SJSA1 (cell line): ENCODE measurements at regions not wholly inside any gene's neighbourhood (a gene's known extent, or its start where the extent isn't known, plus 50 kb on each side); places are given as distances from the start of the nearest gene placed in this dataset.
"Not testable (repeated sequence)": the region's sequence is repeated elsewhere in the genome, so short reads cannot be mapped to it uniquely, and the experiment has no call there.

Experiments
- DNase-seq, 2 experiments: peaks; one replicate each; pipeline ENCODE4 v3.0.0-alpha.2; 2015 to 2020; ENCODE audit warnings: low spot score in 2 of 2, low read depth in 1 of 2
- H3K27ac ChIP-seq: fragments of 250-450 bp; sonication (Bioruptor Pico); 2 replicates; pipeline ENCODE4 v1.5.1; 2020; ENCODE audit warnings: mild to moderate bottlenecking, moderate library complexity
- H3K27me3 ChIP-seq: fragments of 250-450 bp; sonication (Bioruptor Pico); replicated peaks from 2 replicates; pipeline ENCODE4 v1.5.1; 2020; ENCODE audit warnings: mild to moderate bottlenecking, moderate library complexity
- H3K36me3 ChIP-seq: fragments of 250-450 bp; sonication (Bioruptor Pico); 2 replicates; pipeline ENCODE4 v1.5.1; 2020; ENCODE audit warnings: mild to moderate bottlenecking
- H3K4me1 ChIP-seq: fragments of 250-450 bp; sonication (Bioruptor Pico); replicated peaks from 2 replicates; pipeline ENCODE4 v1.6.1; 2021; ENCODE audit warnings: mild to moderate bottlenecking
- H3K4me3 ChIP-seq: fragments of 250-450 bp; sonication (Bioruptor Pico); 2 replicates; pipeline ENCODE4 v1.5.1; 2020; ENCODE audit warnings: mild to moderate bottlenecking
- H3K9me3 ChIP-seq: fragments of 250-450 bp; sonication (Bioruptor Pico); replicated peaks from 2 replicates; pipeline ENCODE4 v1.5.1; 2020; ENCODE audit warnings: mild to moderate bottlenecking

GRCh38 chr17:70423562-70423961, 254.2 kb downstream of the KCNJ2 start:
- no peaks in the 10 kb centered on the region for H3K36me3 ChIP-seq
- no peaks in the 10 kb centered on the region for H3K27me3 ChIP-seq
- H3K27ac ChIP-seq = no peak overlapping the region
- no peaks in the 10 kb centered on the region for H3K4me1 ChIP-seq
- H3K4me3 ChIP-seq = no peak overlapping the region
- no peaks in the 10 kb centered on the region for H3K9me3 ChIP-seq
- DNase-seq = no peak

- Histone ChIP-seq H3K27ac (no peak overlapping the region), H3K4me1 (no peaks in the 10 kb centered on the region), H3K4me3 (no peak overlapping the region), H3K27me3 (no peaks in the 10 kb centered on the region), H3K9me3 (no peaks in the 10 kb centered on the region), H3K36me3 (no peaks in the 10 kb centered on the region)
- no peak for DNase-seq
Observed at GRCh38 chr17:70426752-70427151, 257.4 kb downstream of the KCNJ2 start.

- Histone ChIP-seq H3K27ac (no peak overlapping the region), H3K4me1 (no peaks in the 10 kb centered on the region), H3K27me3 (no peaks in the 10 kb centered on the region), H3K36me3 (no peaks in the 10 kb centered on the region), H3K4me3 (no peak overlapping the region), H3K9me3 (no peaks in the 10 kb centered on the region; the same call in 1 of the 2 replicates)
- no peak for DNase-seq
Observed at GRCh38 chr17:70434536-70435490, 265.5 kb downstream of the KCNJ2 start.

GRCh38 chr17:70437656-70438055, 268.3 kb downstream of the KCNJ2 start:
- Histone ChIP-seq H3K4me3 (no peak overlapping the region), H3K27ac (no peak overlapping the region), H3K9me3 (no peaks in the 10 kb centered on the region; the same call in 1 of the 2 replicates), H3K36me3 (no peaks in the 10 kb centered on the region), H3K4me1 (no peaks in the 10 kb centered on the region), H3K27me3 (no peaks in the 10 kb centered on the region)
- DNase-seq = no peak

GRCh38 chr17:70446446-70446845, 277.1 kb downstream of the KCNJ2 start:
- Histone ChIP-seq H3K36me3 (no peaks in the 10 kb centered on the region), H3K27me3 (no peaks in the 10 kb centered on the region), H3K4me3 (no peak overlapping the region), H3K27ac (no peak overlapping the region), H3K4me1 (no peaks in the 10 kb centered on the region), H3K9me3 (no peaks in the 10 kb centered on the region)
- DNase-seq = no peak

- Histone ChIP-seq H3K27ac (no peak overlapping the region), H3K4me3 (no peak overlapping the region), H3K4me1 (no peaks in the 10 kb centered on the region), H3K27me3 (no peaks in the 10 kb centered on the region), H3K36me3 (no peaks in the 10 kb centered on the region), H3K9me3 (no peaks in the 10 kb centered on the region)
- no peak for DNase-seq
Observed at GRCh38 chr17:70447588-70447987, 278.3 kb downstream of the KCNJ2 start.

GRCh38 chr17:70453075-70453474, 283.7 kb downstream of the KCNJ2 start:
- H3K4me1 ChIP-seq, H3K36me3 ChIP-seq, H3K9me3 ChIP-seq, H3K4me3 ChIP-seq, DNase-seq, H3K27ac ChIP-seq, H3K27me3 ChIP-seq: not testable (repeated sequence)

GRCh38 chr17:70454377-70454776, 285.0 kb downstream of the KCNJ2 start:
- H3K27ac ChIP-seq = no peak overlapping the region
- H3K27me3 ChIP-seq = no peaks in the 10 kb centered on the region
- no peaks in the 10 kb centered on the region for H3K4me1 ChIP-seq
- no peaks in the 10 kb centered on the region for H3K36me3 ChIP-seq
- no peak overlapping the region for H3K4me3 ChIP-seq
- no peak for DNase-seq
- H3K9me3 ChIP-seq = no peaks in the 10 kb centered on the region; the same call in 1 of the 2 replicates

- no peak for DNase-seq
- Histone ChIP-seq H3K4me3 (no peak overlapping the region), H3K36me3 (no peaks in the 10 kb centered on the region)
Observed at GRCh38 chr17:70454908-70455307, 285.6 kb downstream of the KCNJ2 start.

GRCh38 chr17:70464995-70465394, 295.7 kb downstream of the KCNJ2 start:
- H3K4me1 ChIP-seq = no peaks in the 10 kb centered on the region
- no peaks in the 10 kb centered on the region for H3K27me3 ChIP-seq
- 0 out of 2 replicates have a peak, but pooled peaks cover 2% of the 10 kb centered on the region for H3K9me3 ChIP-seq
- H3K4me3 ChIP-seq = no peak overlapping the region
- no peak for DNase-seq
- no peaks in the 10 kb centered on the region for H3K36me3 ChIP-seq
- no peak overlapping the region for H3K27ac ChIP-seq

More at GRCh38 chr17:70454908-70455307, 285.6 kb downstream of the KCNJ2 start:
- H3K9me3 ChIP-seq = no peaks in the 10 kb centered on the region; the same call in 1 of the 2 replicates
- no peak overlapping the region for H3K27ac ChIP-seq
- no peaks in the 10 kb centered on the region for H3K4me1 ChIP-seq
- H3K27me3 ChIP-seq = no peaks in the 10 kb centered on the region

- Histone ChIP-seq H3K36me3 (no peaks in the 10 kb centered on the region), H3K4me3 (no peak overlapping the region), H3K27ac (no peak overlapping the region), H3K4me1 (no peaks in the 10 kb centered on the region), H3K27me3 (no peaks in the 10 kb centered on the region), H3K9me3 (0 out of 2 replicates have a peak, but pooled peaks cover 2% of the 10 kb centered on the region)
- DNase-seq = no peak
Observed at GRCh38 chr17:70468661-70469060, 299.3 kb downstream of the KCNJ2 start.

GRCh38 chr17:70473049-70473448, 303.7 kb downstream of the KCNJ2 start:
- Histone ChIP-seq H3K4me3 (no peak overlapping the region), H3K36me3 (no peaks in the 10 kb centered on the region), H3K27ac (no peak overlapping the region), H3K9me3 (no peaks in the 10 kb centered on the region), H3K27me3 (no peaks in the 10 kb centered on the region), H3K4me1 (no peaks in the 10 kb centered on the region)
- no peak for DNase-seq

GRCh38 chr17:70476368-70476767, 307.0 kb downstream of the KCNJ2 start:
- DNase-seq = no peak
- H3K36me3 ChIP-seq = no peaks in the 10 kb centered on the region
- no peaks in the 10 kb centered on the region for H3K4me1 ChIP-seq
- H3K4me3 ChIP-seq = no peak overlapping the region
- H3K9me3 ChIP-seq = no peaks in the 10 kb centered on the region
- H3K27ac ChIP-seq = no peak overlapping the region
- no peaks in the 10 kb centered on the region for H3K27me3 ChIP-seq

GRCh38 chr17:70478902-70479301, 309.6 kb downstream of the KCNJ2 start:
- no peak for DNase-seq
- no peaks in the 10 kb centered on the region for H3K9me3 ChIP-seq
- H3K27ac ChIP-seq = no peak overlapping the region
- no peaks in the 10 kb centered on the region for H3K27me3 ChIP-seq
- H3K36me3 ChIP-seq = no peaks in the 10 kb centered on the region
- no peaks in the 10 kb centered on the region for H3K4me1 ChIP-seq
- no peak overlapping the region for H3K4me3 ChIP-seq
